Fibroblast of mammary gland (primary cell): ENCODE measurements at regions not wholly inside any gene's neighbourhood (a gene's known extent, or its start where the extent isn't known, plus 50 kb on each side); places are given as distances from the start of the nearest gene placed in this dataset.

ENCODE experiments used
- DNase-seq: peaks from one replicate; pipeline ENCODE4 v3.0.0-alpha.2; 2010; ENCODE audit warnings: low read depth
- H3K4me3 ChIP-seq: 2 replicates; pipeline ENCODE4 v1.5.1; 2011; ENCODE audit warnings: low read depth, mild to moderate bottlenecking, low read length, moderate library complexity; ENCODE audit not compliant: control insufficient read depth
- CTCF ChIP-seq: conservative IDR thresholded peaks from 2 replicates; pipeline ENCODE4 v1.5.1; 2011; ENCODE audit warnings: low read depth, low read length, inconsistent platforms; ENCODE audit not compliant: control insufficient read depth, insufficient read depth

GRCh38 chr20:55054453-55054852 lies 579.1 kb downstream of the DOK5 start:
- no peak for DNase-seq
- H3K4me3 ChIP-seq: no peak overlapping the region
- no peak for TF ChIP-seq CTCF

- TF ChIP-seq CTCF: no peak
- no peak for DNase-seq
These were observed 578.0 kb downstream of the DOK5 start for GRCh38 chr20:55053389-55053788.

DNA sequence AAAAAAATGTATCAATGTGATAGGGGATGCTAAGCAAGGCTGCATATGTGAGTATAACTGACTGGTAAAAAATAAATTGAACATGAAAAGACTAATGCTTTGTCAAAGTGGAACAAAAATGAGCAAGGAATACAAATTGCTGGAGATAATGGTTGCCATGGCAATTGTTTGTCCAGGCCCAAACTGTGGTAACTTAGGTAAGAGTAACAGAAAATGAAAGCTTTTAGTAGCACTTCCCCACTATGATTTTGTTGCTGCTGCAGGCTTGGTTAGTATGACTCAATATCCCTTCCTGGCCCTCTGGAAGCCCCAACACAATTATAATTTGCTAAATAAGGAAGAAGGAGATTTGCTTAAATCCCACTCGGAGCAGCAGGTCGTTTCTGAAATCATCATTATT lies 577.1 kb downstream of the DOK5 start:
- no peak for TF ChIP-seq CTCF
- DNase-seq: no peak
- H3K4me3 ChIP-seq: no peak overlapping the region

More at GRCh38 chr20:55053389-55053788, 578.0 kb downstream of the DOK5 start:
- H3K4me3 ChIP-seq: no peak overlapping the region

GRCh38 chr20:55038684-55039083 lies 563.3 kb downstream of the DOK5 start:
- DNase-seq: no peak
- H3K4me3 ChIP-seq: no peak overlapping the region
- no peak for TF ChIP-seq CTCF

GRCh38 chr20:55031971-55032370 lies 556.6 kb downstream of the DOK5 start:
- no peak for TF ChIP-seq CTCF
- no peak overlapping the region for H3K4me3 ChIP-seq
- no peak for DNase-seq

DNA sequence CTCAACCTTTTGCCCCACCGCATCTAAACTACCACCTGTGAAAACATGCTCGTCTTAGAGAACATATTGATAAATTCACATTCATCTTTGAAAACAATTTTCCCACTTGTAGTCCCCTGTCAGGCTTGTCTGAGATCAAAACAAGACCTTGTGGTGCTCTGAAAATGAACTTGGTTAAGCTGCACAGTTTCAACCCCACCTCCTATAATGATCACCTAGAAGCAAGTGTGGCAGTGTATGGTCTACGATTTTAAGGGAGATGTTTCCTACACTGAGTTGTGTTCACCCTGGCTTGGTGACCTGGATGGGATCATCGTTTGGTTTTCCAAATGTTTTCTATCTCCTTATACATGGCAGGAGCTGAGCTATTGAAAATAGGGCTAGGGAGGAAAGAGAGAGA lies 539.4 kb downstream of the DOK5 start:
- DNase-seq: no peak
- no peak for TF ChIP-seq CTCF
- H3K4me3 ChIP-seq: no peak overlapping the region

DNA sequence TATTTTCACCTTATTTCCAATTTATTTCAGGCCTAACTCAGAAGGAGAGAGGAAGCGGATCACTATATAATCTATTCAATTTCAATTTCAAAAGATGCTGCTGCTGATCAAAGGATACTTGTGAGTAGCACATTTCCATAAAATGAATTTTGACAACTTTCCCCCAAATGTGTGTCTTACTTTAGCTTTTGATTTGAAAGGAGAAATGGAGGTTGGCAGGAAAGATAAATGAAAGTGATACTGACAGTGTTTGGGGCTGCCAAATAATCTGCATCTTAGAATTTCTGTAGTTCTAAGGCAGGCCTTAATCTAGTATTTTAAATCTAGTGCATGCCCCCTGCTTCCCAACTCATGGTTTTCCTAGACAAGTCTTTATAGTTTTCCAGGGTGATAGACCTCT lies 535.4 kb downstream of the DOK5 start:
- H3K4me3 ChIP-seq: no peak overlapping the region
- TF ChIP-seq CTCF: no peak
- no peak for DNase-seq
